ENCODE measurements at regions not wholly inside any gene's neighbourhood (a gene's known extent, or its start where the extent isn't known, plus 50 kb on each side); places are given as distances from the start of the nearest gene placed in this dataset.

DNA sequence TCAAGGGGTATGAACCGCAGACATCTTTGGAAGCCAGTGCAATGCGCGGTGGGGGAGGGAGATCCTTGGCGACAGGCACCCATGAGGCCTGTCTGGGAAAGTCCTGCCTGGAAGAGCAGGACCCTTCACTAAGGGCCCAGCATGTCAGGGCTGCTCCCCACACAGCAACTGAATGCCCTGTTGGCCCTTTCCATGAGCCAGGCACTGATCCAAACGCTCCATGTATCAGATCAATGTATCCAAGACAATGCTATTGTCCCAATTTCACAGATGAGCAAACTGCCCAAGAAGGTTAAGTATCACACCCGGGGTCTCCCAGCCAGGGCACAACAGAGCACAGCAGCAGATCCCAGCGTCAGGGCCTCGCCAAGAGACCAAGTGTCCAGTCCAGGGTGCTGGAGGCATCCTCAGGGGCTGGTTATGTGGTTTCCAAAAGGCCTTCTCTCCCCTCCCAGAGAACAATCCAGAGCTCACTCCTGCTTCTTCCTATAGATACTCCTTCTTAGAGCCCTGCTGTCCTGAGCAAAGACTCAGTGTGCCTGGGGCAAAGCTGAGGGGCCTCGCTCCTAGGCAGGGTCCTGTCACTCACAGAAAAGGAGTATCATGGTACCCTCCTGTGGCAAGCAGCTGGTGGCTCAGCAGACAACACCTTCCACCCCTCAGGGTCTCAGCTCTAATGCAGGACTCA lies 328.0 kb downstream of the NPHP4 start:
- DNase-seq (ENCODE audit: low read depth in 4 of 4, low spot score in 3 of 4), result no peak

DNA sequence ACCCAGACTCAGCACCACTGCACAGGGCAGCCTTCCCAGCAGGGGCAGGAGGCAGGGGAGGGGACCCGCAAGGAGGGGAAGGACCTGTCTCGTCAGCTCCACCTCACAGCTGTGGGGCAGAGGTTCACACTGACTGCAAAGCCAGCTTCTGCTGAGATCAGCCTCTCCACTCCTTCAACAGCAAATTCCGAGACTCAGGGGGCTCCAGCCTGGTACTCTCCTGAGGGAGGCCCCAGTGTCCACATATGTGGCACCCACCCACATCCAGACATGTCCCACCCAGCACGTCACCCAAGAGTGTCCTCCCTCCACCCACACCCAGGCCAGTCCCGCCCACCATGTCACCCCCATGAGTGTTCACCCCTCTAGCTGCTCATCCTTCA lies 329.5 kb downstream of the NPHP4 start:
- DNase-seq (ENCODE audit: low read depth in 4 of 4, low spot score in 3 of 4), result no peak

DNA sequence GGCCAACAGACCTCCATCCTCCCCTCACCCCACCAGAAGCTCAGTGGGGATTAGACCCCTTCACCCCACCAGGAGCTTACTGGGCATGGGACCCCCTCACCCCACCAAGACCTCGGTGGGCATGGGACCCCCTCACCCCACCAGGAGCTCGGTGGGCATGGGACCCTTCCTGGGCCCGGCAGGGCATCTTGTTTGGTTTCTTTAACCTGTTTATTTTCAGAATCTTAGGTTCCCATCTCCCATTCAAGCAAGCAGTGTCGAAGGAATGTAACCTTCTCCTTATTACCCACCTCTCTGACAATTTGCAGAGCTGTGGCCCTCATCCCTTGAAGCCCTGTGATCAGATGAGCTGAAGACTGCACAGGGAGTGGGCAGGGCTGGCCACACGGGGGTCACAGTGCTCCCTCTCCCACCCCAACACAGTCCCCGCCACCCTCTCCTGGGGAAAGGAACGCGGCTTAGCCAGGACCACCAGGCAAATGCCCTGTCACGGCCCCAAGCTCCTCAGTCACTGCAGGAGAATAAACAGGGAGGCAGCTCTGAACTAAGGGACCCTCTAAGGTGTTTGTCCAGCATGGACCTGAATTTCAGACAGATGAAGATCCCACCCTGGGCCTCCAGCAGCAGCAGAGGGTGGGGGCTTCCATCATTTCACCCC lies 330.0 kb downstream of the NPHP4 start:
- DNase-seq (ENCODE audit: low read depth in 4 of 4, low spot score in 3 of 4), result no peak

DNA sequence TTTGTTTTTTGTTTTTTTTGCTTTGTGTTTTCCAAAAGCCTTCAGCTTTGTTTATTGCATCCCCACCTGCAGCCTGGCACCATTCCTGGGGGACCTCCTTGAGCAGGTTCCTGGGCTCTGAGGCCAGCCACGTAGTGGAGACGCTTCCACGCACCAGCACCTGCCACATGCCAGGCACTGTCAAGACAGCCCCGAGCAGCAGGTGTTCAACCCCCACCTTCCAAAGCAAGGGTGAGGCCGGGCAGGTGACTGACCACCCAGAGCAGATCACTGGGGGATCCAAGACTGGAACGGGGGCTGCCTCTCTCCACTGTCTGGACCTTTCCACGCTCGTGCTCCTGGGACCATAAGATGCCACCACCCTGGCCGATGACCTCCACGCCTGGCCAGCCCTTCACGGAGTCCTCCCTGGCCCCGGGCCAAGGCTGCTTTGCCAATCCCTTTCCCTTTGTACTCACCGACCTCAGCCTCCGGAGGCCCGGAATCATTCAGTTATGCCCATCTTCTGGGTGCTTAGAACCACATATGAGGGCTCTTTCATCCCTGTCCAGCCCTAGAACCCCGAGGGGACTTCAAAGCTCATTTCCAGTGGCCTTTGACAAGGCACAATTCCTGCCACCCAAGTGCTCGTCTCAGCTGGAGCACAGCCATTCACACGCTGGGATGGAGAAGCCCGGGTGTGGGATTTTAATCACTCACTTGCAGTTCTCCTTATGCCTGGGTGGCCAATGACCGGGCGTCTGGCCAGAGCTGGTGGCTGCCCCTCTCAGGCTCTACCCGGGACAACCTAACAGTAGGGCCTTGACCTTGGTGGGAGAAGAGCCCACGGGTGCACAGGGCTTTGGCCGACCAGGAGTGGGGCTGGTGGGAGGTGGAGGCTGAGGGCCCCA lies 330.8 kb downstream of the NPHP4 start:
- no peak for DNase-seq (ENCODE audit: low read depth in 4 of 4, low spot score in 3 of 4)

DNA sequence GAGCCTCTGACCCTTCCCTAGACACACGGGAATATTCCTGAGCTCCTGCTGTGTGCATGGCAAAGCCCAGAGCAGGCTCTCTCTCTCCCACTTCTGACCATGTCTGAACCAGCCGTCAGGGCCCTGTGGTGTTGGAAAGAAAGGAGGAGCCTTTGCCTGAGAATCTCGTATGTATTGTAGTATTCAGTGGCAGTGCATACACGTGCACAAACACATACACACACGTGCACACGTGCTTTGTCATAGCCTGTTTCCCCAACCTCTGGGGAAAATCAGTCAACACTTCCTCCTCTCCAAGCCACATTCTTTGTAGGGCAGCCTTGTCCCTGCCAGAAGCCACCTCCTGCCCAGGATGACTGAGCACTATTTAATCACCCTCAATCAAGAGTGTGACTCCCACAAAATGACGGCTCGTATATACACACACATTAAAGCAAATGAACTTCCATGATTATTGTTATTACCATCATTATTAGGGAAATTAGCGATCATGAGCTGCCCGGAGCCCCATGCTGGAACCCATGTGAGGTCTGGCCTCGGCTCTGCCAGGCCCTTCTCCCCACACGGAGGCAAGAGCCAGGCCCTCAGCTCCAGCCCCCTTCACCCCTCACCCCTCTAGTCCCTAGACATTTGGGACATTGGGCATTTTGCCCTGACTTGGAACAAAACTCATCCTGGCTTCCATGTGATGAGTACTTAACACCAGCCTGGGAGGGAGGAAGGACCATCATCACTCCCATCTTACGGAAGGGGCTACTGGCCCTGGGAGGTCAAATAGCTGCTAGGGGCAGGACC lies 331.9 kb downstream of the NPHP4 start:
- no peak for DNase-seq (ENCODE audit: low read depth in 4 of 4, low spot score in 3 of 4)

DNA sequence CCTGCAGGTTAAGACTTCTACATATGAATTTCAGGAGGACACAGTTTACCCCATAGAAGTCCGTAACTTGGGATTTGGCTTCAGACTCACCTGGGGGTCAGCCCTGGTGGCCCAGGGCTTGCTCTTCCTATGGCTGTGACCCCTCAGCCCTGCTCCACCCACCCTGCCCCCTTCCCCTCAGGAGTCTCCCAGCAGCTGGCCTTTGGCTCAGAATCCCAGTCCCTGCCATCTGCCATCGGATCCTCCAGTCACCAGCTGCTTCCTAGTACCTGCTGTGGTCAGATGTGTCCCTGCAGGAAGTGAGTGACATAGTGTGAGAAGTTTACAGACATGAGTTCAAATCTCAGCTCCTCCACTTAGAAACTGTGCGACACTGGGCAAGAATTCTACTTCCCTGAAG lies 332.6 kb downstream of the NPHP4 start:
- no peak for DNase-seq (ENCODE audit: low read depth in 4 of 4, low spot score in 3 of 4)

DNA sequence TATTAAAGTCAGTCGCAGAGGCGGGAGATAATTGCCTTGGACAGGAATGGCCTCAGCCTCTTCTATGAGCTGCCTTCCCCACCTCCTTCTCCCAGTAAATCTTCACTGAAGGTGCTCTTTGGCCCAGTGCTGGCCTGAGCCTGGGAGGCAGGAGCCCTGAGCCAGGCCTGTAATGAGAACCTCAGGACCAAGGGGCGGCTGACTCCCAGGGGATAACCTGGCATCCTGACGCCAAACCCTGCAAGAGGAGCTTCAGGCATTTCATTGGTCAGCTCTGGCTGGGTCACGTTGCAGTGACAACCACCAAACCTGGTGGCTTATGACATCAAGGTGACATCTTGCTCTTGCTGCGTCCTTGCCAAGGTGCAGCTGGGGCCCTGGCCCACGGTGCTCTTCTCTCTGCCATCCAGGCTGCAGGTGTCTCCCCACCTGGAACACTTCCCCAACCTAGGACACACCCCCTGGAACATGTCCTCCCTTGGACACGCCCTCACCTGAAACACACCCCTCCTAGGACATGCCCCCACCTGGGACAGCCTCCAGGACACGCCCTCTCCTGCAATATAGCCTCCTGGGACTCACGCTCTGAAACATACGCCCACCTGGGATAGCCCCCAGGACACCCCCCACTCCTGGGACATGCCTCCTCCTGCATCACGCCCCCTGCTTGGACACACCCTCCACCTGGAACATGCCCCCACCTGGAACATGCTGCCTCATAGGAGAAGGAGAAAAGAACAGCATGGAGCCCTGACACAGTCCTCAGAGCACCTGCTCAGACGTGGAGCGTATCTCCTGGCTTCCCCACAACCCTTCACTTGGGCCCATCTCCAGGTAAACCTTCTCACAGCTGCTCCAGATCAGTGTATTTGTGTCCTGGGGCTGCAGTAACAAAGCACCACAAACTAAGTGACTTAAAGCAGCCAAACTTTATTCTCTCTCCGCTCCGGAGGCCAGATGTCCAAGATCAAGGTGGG lies 333.6 kb downstream of the NPHP4 start:
- no peak for DNase-seq (ENCODE audit: low read depth in 4 of 4, low spot score in 3 of 4)

DNA sequence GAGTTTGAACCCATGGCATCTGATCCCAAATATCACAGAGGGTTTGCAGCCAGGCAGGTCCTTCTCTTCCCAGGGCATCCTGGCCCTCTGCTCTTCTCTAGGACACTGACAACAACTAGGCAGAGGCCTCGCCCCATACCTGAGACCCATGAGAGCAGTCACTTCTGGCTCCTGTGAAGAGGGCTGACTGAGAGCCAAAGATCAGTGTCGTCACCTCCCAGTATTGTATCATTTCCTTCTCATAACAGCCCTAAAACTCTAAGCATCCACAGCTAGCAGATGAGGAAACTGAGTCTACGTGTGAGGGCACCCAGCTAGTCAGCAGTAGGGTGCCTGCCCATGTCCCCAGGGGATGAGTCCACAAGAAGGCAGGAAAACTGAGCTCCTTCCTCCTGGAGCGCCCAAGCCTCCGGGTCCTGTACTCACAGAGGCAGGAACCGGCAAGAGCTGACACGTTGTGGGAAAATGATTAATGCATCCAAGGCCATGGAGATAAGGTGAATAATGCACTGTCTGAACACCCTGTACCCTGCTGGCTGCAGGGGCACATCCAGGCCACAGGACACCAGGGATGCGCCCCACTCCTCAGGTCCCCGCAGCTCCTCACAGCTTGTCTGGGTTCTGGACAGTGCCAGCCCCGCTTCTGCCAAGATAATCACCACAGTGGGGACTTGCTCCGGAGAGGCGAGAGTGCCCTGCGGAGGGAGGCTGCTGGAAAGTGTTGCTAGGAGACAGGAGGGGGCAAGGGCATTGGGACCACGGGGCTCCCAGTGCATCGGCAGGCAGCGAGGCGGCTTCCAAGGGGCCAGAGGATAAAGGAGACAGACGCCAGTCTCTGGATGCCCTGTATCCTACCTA lies 340.0 kb downstream of the NPHP4 start:
- no peak for DNase-seq (ENCODE audit: low read depth in 4 of 4, low spot score in 3 of 4)

DNA sequence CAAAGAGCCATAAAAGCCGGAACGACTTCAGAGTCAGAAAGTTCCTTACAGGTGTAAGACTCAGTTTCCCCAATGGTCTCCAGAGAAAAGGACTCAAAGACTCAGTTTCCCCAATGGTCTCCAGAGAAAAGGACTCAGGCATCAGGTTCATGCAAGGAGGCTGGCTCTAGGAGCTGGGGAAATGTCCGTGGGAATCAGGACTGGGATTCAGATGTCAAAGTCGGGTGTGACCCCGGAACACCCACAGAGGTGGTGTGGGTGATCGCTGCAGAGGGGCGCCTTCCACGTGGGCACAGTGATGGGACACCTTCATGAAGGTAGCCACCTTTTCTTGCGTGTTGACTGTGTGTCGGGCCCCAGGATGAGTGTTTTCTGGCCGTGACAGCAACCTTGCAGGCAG lies 340.8 kb downstream of the NPHP4 start:
- no peak for DNase-seq (ENCODE audit: low read depth in 4 of 4, low spot score in 3 of 4)

DNA sequence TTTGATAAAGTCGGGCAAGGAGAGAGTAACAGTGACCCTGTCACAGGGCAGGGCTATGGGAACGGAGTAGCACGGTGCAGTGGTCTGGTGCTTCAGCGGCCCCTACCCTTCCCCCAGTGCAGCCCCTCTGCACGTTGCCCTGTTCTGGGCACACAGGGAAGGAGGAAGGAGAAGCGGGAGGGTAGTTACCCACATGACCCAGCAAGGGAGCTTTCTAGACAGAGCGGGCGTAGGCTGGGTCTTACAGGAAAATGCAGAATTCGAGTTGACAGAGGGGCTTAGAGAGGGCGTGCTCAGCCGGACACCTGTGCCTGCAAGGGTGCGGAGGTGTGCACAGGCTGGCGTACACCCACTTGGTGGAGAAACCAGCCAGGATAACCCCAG lies 341.2 kb downstream of the NPHP4 start:
- DNase-seq (ENCODE audit: low read depth in 4 of 4, low spot score in 3 of 4), result no peak

DNA sequence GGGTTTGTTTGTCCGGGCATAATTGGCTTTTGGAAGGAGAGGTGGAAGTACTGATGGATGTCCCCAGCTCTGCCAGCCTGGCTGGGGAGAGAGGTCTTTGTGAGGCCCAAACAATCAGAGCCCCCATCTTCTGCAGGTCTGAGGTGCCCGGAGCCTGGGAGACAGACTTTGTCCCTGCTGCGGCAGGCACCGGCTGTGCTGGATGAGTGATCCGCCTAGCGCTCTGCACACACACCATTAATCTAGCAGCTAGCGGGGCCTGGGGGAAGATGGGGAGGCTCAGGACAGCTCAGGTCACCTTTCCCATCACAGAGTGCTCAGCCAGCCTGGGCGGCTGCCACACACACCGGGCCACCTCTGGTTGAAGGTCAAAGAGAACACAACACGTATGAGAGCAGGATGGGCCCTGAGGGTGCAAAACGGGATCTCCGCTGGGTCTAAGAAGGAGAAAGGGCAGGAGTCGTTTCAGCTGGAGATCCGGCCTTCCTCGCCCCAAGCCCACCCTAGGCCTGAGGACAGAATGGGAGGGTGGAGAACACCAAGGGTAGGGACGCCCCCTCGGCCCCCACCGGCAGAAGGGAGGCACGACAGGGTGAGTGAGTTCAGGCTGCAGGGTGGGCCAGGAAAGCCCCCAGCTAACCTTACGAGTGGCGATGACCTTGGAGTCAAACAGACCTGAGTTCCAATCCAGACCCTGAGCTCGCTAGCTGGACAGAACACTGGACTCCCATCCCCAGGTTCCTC lies 341.8 kb downstream of the NPHP4 start:
- DNase-seq (ENCODE audit: low read depth in 4 of 4, low spot score in 3 of 4), result no peak

DNA sequence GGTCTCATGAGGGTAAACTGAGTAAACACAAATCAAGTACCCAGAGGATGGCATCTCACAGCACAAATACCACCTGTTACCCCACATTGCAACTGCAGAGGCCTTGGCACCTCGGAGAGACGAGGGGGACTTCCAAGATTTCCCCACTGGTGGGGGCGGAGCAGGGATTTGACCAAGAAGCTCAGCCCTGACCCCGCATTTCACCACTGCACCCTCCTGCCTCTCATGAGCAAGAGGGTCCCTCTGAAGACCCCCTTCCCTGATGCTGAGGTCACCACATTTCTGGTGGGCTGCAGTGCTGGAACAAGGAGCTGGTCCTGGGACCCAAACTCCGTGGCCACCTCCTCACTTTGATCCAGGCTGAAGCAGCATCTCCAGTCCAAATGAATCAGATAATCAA lies 342.4 kb downstream of the NPHP4 start:
- no peak for DNase-seq (ENCODE audit: low read depth in 4 of 4, low spot score in 3 of 4)

DNA sequence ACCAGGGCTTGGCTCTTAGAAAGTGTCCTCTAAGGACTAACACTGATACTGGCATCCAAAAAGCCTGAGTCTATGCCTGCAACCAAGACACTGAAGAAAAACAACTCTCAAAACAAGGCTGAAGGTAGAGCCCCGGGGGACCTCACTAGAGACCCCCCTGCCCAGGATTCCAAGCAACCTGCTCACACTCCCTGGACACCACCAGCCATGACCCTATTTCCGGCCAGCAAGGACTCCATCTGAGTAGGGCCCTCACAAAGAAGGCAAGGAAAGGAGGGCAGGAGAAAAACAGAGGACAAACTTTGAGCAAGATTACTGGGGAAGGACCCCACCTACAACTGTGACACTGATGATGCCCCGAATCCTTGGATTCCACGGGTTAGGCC lies 343.1 kb downstream of the NPHP4 start:
- no peak for DNase-seq (ENCODE audit: low read depth in 4 of 4, low spot score in 3 of 4)

DNA sequence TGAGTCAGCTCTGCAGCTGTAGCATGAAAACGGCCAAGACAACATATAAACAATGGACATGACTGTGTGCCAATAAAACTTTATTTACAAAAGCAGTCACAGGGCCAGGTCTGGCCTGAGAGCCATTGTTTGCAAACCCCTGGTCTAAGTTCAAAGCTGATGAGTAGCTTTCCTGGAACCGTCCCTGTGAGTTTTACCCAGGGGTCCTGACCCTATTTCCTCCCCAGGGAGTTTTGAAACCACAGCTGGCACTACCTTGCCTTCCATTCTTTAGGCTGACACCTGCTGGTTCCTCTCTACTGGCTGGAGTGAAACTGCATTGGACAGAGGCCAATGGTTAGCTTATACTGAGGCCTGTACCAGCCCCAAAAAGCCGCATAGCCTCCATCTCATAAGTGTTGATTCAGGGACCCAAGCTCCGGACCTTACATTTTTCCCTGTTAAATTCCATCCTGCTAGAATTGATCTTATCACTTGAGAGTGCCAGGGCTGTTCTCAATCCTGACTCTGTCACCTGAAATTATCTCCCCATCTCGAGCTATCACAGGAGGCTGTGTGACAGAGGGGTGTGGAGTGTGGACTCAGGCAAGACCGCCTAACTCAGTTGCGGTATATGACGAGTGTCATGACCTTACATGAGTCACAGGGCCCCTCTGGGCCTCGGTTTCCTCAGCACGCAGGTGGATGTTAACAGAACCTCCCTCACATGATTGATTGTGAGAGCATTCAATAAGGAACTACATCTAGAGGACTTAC lies 343.6 kb downstream of the NPHP4 start:
- no peak for DNase-seq (ENCODE audit: low read depth in 4 of 4, low spot score in 3 of 4)

DNA sequence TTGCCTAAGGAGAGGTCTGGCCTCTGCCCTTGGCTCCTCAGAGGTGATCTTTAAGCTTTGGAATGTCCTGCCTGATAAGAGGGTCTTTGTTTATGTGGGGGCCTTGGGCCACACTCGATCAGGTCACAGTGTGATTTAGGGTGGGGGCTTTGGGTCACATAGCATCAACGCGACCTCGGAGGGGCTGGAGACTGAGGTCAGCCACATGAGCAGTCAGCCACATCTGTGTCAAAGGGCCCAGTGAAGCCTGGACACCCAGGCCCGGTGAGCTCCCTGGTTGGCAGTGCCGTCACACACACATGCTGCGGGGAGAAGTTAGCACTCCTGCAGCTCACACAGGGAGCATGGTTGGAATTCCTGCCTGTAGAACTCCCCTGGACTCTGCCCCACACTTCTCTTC lies 345.0 kb downstream of the NPHP4 start:
- no peak for DNase-seq (ENCODE audit: low read depth in 4 of 4, low spot score in 3 of 4)

DNA sequence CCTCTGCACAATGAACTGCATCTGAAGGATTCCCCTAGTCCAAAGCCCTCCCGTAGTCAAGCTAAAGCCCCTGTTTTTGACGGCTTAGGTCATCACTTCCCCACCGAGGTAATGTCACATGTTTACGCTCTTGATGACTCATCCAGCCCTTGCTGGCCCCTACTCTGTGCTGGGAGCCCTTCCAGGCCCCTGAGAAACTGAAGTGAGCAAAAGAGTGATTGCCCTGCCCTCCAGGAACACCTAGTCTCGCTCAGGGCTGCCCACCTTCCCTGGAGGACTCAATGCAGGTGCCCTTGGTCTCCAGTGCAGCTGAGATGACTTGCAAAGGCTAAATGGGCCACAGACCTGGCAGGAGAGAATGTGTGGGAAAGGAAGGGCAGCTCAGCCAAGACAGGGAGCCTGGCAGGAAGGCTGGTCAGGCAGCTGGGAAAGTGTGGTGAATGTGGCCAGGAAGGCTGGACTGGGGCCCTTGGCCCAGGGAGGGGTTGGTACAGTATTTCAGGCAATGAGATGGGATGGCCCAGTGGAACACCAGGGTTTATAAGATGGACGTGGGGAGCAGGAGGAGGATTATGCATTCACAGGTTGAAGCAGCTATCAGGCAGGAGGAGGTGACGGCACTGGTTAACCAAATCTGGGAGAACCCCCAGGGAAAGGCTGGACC lies 345.6 kb downstream of the NPHP4 start:
- DNase-seq (ENCODE audit: low read depth in 4 of 4, low spot score in 3 of 4), result no peak

DNA sequence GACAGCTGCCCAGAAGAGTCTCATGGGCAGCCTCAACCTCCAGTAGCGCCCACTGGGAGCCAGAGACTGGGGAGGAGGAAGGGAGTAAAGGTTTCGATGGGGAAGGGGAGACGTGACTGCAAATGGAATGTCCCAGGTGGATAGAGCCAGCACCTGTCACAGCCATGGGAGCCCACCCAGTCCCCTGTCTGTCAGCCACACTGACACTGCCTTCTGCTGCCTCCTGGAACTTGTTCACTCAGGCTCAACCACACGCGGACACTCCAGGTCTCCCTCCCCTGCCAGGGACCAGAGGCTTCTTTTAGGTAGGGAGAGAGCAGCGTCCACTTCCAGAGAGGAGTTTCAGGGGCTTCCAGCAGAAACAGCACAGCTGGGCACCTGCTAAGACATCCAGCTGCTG lies 346.3 kb downstream of the NPHP4 start:
- no peak for DNase-seq (ENCODE audit: low read depth in 4 of 4, low spot score in 3 of 4)

Data from left renal pelvis (tissue), 4 donors.